ENCODE measurements at regions not wholly inside any gene's neighbourhood (a gene's known extent, or its start where the extent isn't known, plus 50 kb on each side); places are given as distances from the start of the nearest gene placed in this dataset.

- TF ChIP-seq CTCF (optimal IDR thresholded peaks at IDR 0.05 in 1 of 3, IDR thresholded peaks at IDR 0.05 in 1 of 3, conservative IDR thresholded peaks at IDR 0.05 in 1 of 3; ENCODE audit: extremely low read depth in 1 of 3, insufficient read depth in 2 of 3, low read length in 3 of 3) (no peak), EZH2 (IDR thresholded peaks at IDR 0.05; ENCODE audit: low read length) (no peak)
These were observed 181.8 kb upstream of the DAB2 start for GRCh38 chr5:39606591-39606990.
